ENCODE measurements at regions not wholly inside any gene's neighbourhood (a gene's known extent, or its start where the extent isn't known, plus 50 kb on each side); places are given as distances from the start of the nearest gene placed in this dataset.
"Not testable (repeated sequence)": the region's sequence is repeated elsewhere in the genome, so short reads cannot be mapped to it uniquely, and the experiment has no call there.

GRCh38 chr2:23028106-23028505, 356.9 kb upstream of the KLHL29 start:
- Mint-ChIP-seq H3K27ac (no peak overlapping the region), H3K4me1 (no peaks in the 10 kb centered on the region), H3K9me3 (peaks cover 0 to 2% (median 0%) of the 10 kb centered on the region in 9 donors), H3K36me3 (no peaks in the 10 kb centered on the region), H3K4me3 (no peak overlapping the region), H3K27me3 (peaks cover 0 to 54% (median 8%) of the 10 kb centered on the region in 5 donors)
- POLR2A ChIA-PET: no interaction called here
- DNase-seq (no peak), ATAC-seq (no peak)

GRCh38 chr2:23029111-23029510, 355.9 kb upstream of the KLHL29 start:
- H3K9me3 Mint-ChIP-seq: peaks cover 0 to 2% (median 0%) of the 10 kb centered on the region in 9 donors

GRCh38 chr2:23029951-23030350, 355.0 kb upstream of the KLHL29 start:
- no peaks in the 10 kb centered on the region for H3K36me3 Mint-ChIP-seq

More at GRCh38 chr2:23029111-23029510, 355.9 kb upstream of the KLHL29 start:
- Mint-ChIP-seq H3K27me3 (peaks cover 0 to 46% (median 7%) of the 10 kb centered on the region in 5 donors), H3K36me3 (no peaks in the 10 kb centered on the region), H3K27ac (no peak overlapping the region), H3K4me1 (no peaks in the 10 kb centered on the region), H3K4me3 (no peak overlapping the region)
- ATAC-seq (no peak), DNase-seq (no peak)
- POLR2A ChIA-PET: no interaction called here

GRCh38 chr2:23034996-23035395, 350.0 kb upstream of the KLHL29 start:
- ATAC-seq (no peak), DNase-seq (no peak)
- Mint-ChIP-seq H3K4me1 (no peaks in the 10 kb centered on the region), H3K27ac (no peak overlapping the region), H3K4me3 (no peak overlapping the region), H3K36me3 (no peaks in the 10 kb centered on the region), H3K27me3 (peaks cover 0 to 10% (median 2%) of the 10 kb centered on the region in 5 donors), H3K9me3 (peaks cover 0 to 4% (median 0%) of the 10 kb centered on the region in 9 donors)
- POLR2A ChIA-PET: no interaction called here

More at GRCh38 chr2:23029951-23030350, 355.0 kb upstream of the KLHL29 start:
- ATAC-seq: no peak
- Mint-ChIP-seq H3K27me3 (peaks cover 0 to 41% (median 6%) of the 10 kb centered on the region in 5 donors), H3K4me1 (no peaks in the 10 kb centered on the region), H3K9me3 (peaks cover 0 to 2% (median 0%) of the 10 kb centered on the region in 9 donors), H3K27ac (no peak overlapping the region), H3K4me3 (no peak overlapping the region)
- no peak for DNase-seq
- POLR2A ChIA-PET: no interaction called here

- no peak overlapping the region for H3K4me3 Mint-ChIP-seq
- no peak overlapping the region for H3K27ac Mint-ChIP-seq
- H3K9me3 Mint-ChIP-seq: peaks cover 0 to 4% (median 0%) of the 10 kb centered on the region in 9 donors
- POLR2A ChIA-PET: no interaction called here
- DNase-seq (no peak), ATAC-seq (no peak)
- no peaks in the 10 kb centered on the region for H3K36me3 Mint-ChIP-seq
- no peaks in the 10 kb centered on the region for H3K4me1 Mint-ChIP-seq
- H3K27me3 Mint-ChIP-seq: peaks cover 0 to 13% (median 2%) of the 10 kb centered on the region in 5 donors
Measured at GRCh38 chr2:23036629-23037028, 348.4 kb upstream of the KLHL29 start.

- no peak for DNase-seq
- Mint-ChIP-seq H3K36me3 (no peaks in the 10 kb centered on the region), H3K27me3 (peaks cover 0 to 18% (median 2%) of the 10 kb centered on the region in 5 donors), H3K4me3 (no peak overlapping the region), H3K27ac (no peak overlapping the region), H3K4me1 (no peaks in the 10 kb centered on the region), H3K9me3 (peaks cover 0 to 4% (median 0%) of the 10 kb centered on the region in 9 donors)
- POLR2A ChIA-PET: no interaction called here
- no peak for ATAC-seq
Measured at GRCh38 chr2:23037596-23037995, 347.4 kb upstream of the KLHL29 start.

- DNase-seq (no peak), ATAC-seq (no peak)
- H3K4me1 Mint-ChIP-seq: peaks cover 0 to 2% (median 0%) of the 10 kb centered on the region in 4 donors
- peaks cover 0 to 8% (median 0%) of the 10 kb centered on the region in 9 donors for H3K9me3 Mint-ChIP-seq
- H3K36me3 Mint-ChIP-seq: no peaks in the 10 kb centered on the region
- POLR2A ChIA-PET: no interaction called here
- peaks cover 0 to 28% (median 6%) of the 10 kb centered on the region in 5 donors for H3K27me3 Mint-ChIP-seq
- H3K27ac Mint-ChIP-seq: no peak overlapping the region
- H3K4me3 Mint-ChIP-seq: no peak overlapping the region
Measured at GRCh38 chr2:23041443-23041842, 343.5 kb upstream of the KLHL29 start.

GRCh38 chr2:23042216-23042906, 342.6 kb upstream of the KLHL29 start:
- H3K4me3 Mint-ChIP-seq: no peak overlapping the region
- no peaks in the 10 kb centered on the region for H3K36me3 Mint-ChIP-seq
- H3K27ac Mint-ChIP-seq: no peak overlapping the region
- peaks cover 0 to 8% (median 0%) of the 10 kb centered on the region in 9 donors for H3K9me3 Mint-ChIP-seq
- H3K4me1 Mint-ChIP-seq: peaks cover 0 to 2% (median 0%) of the 10 kb centered on the region in 4 donors
- POLR2A ChIA-PET: no interaction called here
- no peak for ATAC-seq
- peaks cover 0 to 28% (median 6%) of the 10 kb centered on the region in 5 donors for H3K27me3 Mint-ChIP-seq
- no peak for DNase-seq

GRCh38 chr2:23050388-23050787, 334.6 kb upstream of the KLHL29 start:
- no peak overlapping the region for H3K4me3 Mint-ChIP-seq
- no peaks in the 10 kb centered on the region for H3K36me3 Mint-ChIP-seq
- ATAC-seq (no peak), DNase-seq (no peak)
- peaks cover 0 to 14% (median 2%) of the 10 kb centered on the region in 9 donors for H3K9me3 Mint-ChIP-seq
- POLR2A ChIA-PET: no interaction called here
- H3K4me1 Mint-ChIP-seq: peaks cover 0 to 4% (median 0%) of the 10 kb centered on the region in 4 donors
- H3K27ac Mint-ChIP-seq: no peak overlapping the region
- peaks cover 1 to 32% (median 8%) of the 10 kb centered on the region in 5 donors for H3K27me3 Mint-ChIP-seq

- Mint-ChIP-seq H3K36me3 (no peaks in the 10 kb centered on the region), H3K9me3 (peaks cover 0 to 9% (median 2%) of the 10 kb centered on the region in 9 donors), H3K4me1 (peaks cover 0 to 1% (median 0%) of the 10 kb centered on the region in 4 donors), H3K4me3 (no peak overlapping the region), H3K27me3 (peaks cover 1 to 31% (median 9%) of the 10 kb centered on the region in 5 donors), H3K27ac (no peak overlapping the region)
- POLR2A ChIA-PET: no interaction called here
- DNase-seq (no peak), ATAC-seq (no peak)
Measured at GRCh38 chr2:23053601-23054000, 331.4 kb upstream of the KLHL29 start.

- Mint-ChIP-seq H3K27me3 (peaks cover 1 to 18% (median 6%) of the 10 kb centered on the region in 5 donors), H3K36me3 (no peaks in the 10 kb centered on the region), H3K4me1 (no peaks in the 10 kb centered on the region), H3K27ac (no peak overlapping the region), H3K4me3 (no peak overlapping the region), H3K9me3 (peaks cover 0 to 4% (median 2%) of the 10 kb centered on the region in 9 donors)
- POLR2A ChIA-PET: no interaction called here
- ATAC-seq (no peak), DNase-seq (no peak)
Measured at GRCh38 chr2:23055251-23055650, 329.7 kb upstream of the KLHL29 start.

GRCh38 chr2:23056846-23057245, 328.1 kb upstream of the KLHL29 start:
- H3K4me3 Mint-ChIP-seq, POLR2A ChIA-PET, ATAC-seq, H3K36me3 Mint-ChIP-seq, H3K4me1 Mint-ChIP-seq, H3K27ac Mint-ChIP-seq, DNase-seq, H3K9me3 Mint-ChIP-seq: not testable (repeated sequence)
- peaks cover 1 to 18% (median 4%) of the 10 kb centered on the region in 5 donors for H3K27me3 Mint-ChIP-seq

- DNase-seq: no peak
- POLR2A ChIA-PET: no interaction called here
- no peak overlapping the region for H3K4me3 Mint-ChIP-seq
- H3K27me3 Mint-ChIP-seq: peaks cover 0 to 12% (median 3%) of the 10 kb centered on the region in 5 donors
- no peaks in the 10 kb centered on the region for H3K36me3 Mint-ChIP-seq
- ATAC-seq: no peak
- H3K4me1 Mint-ChIP-seq: no peaks in the 10 kb centered on the region
- H3K9me3 Mint-ChIP-seq: peaks cover 0 to 4% (median 0%) of the 10 kb centered on the region in 9 donors
- no peak overlapping the region for H3K27ac Mint-ChIP-seq
Measured at GRCh38 chr2:23058435-23058834, 326.5 kb upstream of the KLHL29 start.

GRCh38 chr2:23065210-23065609, 319.8 kb upstream of the KLHL29 start:
- ATAC-seq (no peak), DNase-seq (no peak)
- Mint-ChIP-seq H3K9me3 (peaks cover 0 to 7% (median 0%) of the 10 kb centered on the region in 9 donors), H3K4me3 (no peak overlapping the region), H3K27me3 (peaks cover 0 to 30% (median 3%) of the 10 kb centered on the region in 5 donors), H3K36me3 (no peaks in the 10 kb centered on the region), H3K27ac (no peak overlapping the region), H3K4me1 (no peaks in the 10 kb centered on the region)
- POLR2A ChIA-PET: no interaction called here
